AG09319 (cell line): ENCODE measurements at regions not wholly inside any gene's neighbourhood (a gene's known extent, or its start where the extent isn't known, plus 50 kb on each side); places are given as distances from the start of the nearest gene placed in this dataset.

Experiments
- DNase-seq: peaks from one replicate; pipeline ENCODE4 v3.0.0-alpha.2; 2010; ENCODE audit warnings: low read depth; ENCODE audit errors: extremely low read depth
- CTCF ChIP-seq: IDR thresholded peaks from 2 replicates; pipeline ENCODE4 v1.5.1; 2011; ENCODE audit warnings: low read depth, mild to moderate bottlenecking, inconsistent platforms, low read length, moderate library complexity

GRCh38 chr13:107764046-107764445, 451.3 kb downstream of the LIG4 start:
- no peak for DNase-seq
- no peak for TF ChIP-seq CTCF

DNA sequence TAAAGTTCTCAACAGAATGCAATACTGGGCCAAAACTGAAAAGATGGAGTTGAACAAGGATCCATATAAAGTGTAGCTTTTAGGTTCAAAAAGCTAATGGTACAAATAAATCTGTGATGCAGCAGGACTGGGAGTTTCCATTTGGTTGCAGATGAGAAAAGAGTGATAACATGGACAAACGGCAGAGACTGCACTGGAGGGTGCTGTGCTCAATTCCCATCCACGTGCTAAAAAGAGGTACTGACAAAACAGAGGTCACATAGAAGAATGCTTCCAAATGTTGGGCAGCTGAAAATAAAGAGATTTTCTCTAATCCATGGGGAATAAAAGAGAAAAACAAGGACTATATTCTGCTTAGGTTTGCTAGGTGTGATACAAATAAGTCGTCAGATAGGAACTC, 461.6 kb downstream of the LIG4 start:
- DNase-seq: no peak

GRCh38 chr13:107753291-107753690, 462.0 kb downstream of the LIG4 start:
- DNase-seq: no peak
- no peak for TF ChIP-seq CTCF

More for the DNA sequence above, 461.6 kb downstream of the LIG4 start:
- no peak for TF ChIP-seq CTCF

- no peak for TF ChIP-seq CTCF
- no peak for DNase-seq
These were observed 471.4 kb downstream of the LIG4 start for GRCh38 chr13:107743983-107744382.

DNA sequence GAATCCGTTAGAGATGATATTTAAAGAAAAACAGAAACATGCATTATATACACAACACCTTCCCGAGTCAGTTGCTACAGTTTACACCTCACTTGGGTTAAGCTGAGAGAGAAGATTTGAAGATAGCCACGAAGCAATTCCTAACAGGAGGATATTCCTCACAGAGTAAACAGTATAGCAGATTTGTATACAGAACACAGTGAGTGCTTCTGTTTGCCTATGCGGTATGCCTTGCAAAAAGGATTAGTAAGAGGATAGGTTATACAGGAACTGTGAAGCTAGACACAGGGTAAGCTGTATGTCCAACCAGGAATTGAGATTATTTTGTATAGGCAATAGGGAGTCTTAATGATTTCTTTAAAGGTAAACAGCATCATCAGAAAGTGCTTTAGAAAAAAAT, 471.8 kb downstream of the LIG4 start:
- no peak for TF ChIP-seq CTCF
- no peak for DNase-seq

- DNase-seq: no peak
- TF ChIP-seq CTCF: no peak
These were observed 472.2 kb downstream of the LIG4 start for GRCh38 chr13:107743100-107743499.

DNA sequence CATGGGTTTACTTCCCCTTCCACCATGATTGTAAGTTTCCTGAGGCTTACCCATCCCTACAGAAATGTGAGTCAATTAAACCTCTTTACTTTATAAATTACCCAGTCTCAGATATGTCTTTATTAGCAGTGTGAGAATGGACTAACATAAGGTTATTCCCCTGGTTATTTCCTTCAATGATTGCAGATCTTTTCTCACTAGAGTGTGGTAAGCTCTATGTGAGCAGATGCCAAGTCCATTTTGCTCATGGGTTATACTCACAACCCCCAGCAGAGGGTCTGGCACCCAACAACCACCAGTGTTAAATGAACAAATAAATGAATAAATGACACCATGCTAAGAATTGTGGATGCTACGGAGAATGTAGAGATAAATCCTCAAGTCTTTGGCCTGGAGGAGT, 472.8 kb downstream of the LIG4 start:
- no peak for DNase-seq
- no peak for TF ChIP-seq CTCF
